ENCODE measurements at regions not wholly inside any gene's neighbourhood (a gene's known extent, or its start where the extent isn't known, plus 50 kb on each side); places are given as distances from the start of the nearest gene placed in this dataset.

DNA sequence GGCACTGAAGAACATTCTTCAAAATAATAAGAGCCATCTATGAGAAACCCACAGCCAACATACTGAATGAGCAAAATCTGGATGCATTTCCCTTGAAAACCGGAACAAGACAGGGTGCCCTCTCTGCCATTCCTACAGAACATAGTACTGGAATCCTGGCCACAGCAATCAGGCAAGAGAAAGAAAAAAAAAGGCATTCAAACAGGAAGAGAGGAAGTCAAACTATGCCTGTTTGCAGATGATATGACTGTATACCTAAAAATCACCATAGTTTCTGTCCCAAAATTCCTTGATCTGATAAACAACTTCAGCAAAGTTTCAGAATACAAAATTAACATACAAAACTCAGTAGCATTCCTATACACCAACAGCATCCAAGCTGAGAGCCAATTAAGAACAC lies 119.5 kb upstream of the PARD3B start:
- Mint-ChIP-seq H3K27ac (no peak overlapping the region), H3K27me3 (no peaks in the 10 kb centered on the region), H3K9me3 (ENCODE audit: insufficient read depth) (no peaks in the 10 kb centered on the region), H3K4me1 (no peaks in the 10 kb centered on the region), H3K4me3 (no peak overlapping the region)
- no peak overlapping the region for H2AFZ ChIP-seq (ENCODE audit: insufficient read depth, low read depth, low read length, poor library complexity, severe bottlenecking)
- H4K20me1 ChIP-seq (ENCODE audit: control insufficient read depth, insufficient read depth, low read length, poor library complexity, severe bottlenecking), result no peaks in the 10 kb centered on the region
- H3K36me3 ChIP-seq (replicated peaks in 1 of 2; ENCODE audit: control extremely low read depth in 1 of 2, control insufficient read depth in 1 of 2, extremely low read depth in 1 of 2, insufficient read depth in 2 of 2, low read length in 1 of 2), result no peaks in the 10 kb centered on the region
- ChIA-PET POLR2A (no interaction called here), CTCF (no interaction called here)
- no peak overlapping the region for H3K4me2 ChIP-seq (replicated peaks; ENCODE audit: low read depth, low read length, poor library complexity, severe bottlenecking)
- no CpG with 5 or more reads among the region's 1 CpG for WGBS (ENCODE audit: insufficient coverage)
- H3K27me3 ChIP-seq (replicated peaks in 1 of 4; ENCODE audit: control extremely low read depth in 1 of 4, control insufficient read depth in 3 of 4, insufficient read depth in 4 of 4, low read length in 3 of 4), result no peaks in the 10 kb centered on the region
- no peak overlapping the region for H3K9ac ChIP-seq (ENCODE audit: low read length)
- H3K79me2 ChIP-seq (ENCODE audit: control insufficient read depth, insufficient read depth, low read length), result no peaks in the 10 kb centered on the region
- no peak overlapping the region for H3K4me3 ChIP-seq (ENCODE audit: control extremely low read depth in 1 of 5, extremely low read depth in 1 of 5, insufficient read depth in 1 of 5, low read depth in 2 of 5, low read length in 4 of 5)
- no peak overlapping the region for H3K27ac ChIP-seq (ENCODE audit: low read length in 2 of 2)
- DNase-seq (no peak), ATAC-seq (ENCODE audit: low read depth) (no peak)
- H3K4me1 ChIP-seq (ENCODE audit: control insufficient read depth in 2 of 2, insufficient read depth in 2 of 2, low read length in 2 of 2), result no peaks in the 10 kb centered on the region
- no peaks in the 10 kb centered on the region for H3K9me3 ChIP-seq (ENCODE audit: control extremely low read depth in 1 of 3, control insufficient read depth in 2 of 3, insufficient read depth in 1 of 3, low read length in 2 of 3)
- no peak for TF ChIP-seq EZH2 (IDR thresholded peaks at IDR 0.05; ENCODE audit: borderline replicate concordance, insufficient read depth, low read depth, low read length, poor library complexity, severe bottlenecking)
- TF ChIP-seq, protein P1, sequence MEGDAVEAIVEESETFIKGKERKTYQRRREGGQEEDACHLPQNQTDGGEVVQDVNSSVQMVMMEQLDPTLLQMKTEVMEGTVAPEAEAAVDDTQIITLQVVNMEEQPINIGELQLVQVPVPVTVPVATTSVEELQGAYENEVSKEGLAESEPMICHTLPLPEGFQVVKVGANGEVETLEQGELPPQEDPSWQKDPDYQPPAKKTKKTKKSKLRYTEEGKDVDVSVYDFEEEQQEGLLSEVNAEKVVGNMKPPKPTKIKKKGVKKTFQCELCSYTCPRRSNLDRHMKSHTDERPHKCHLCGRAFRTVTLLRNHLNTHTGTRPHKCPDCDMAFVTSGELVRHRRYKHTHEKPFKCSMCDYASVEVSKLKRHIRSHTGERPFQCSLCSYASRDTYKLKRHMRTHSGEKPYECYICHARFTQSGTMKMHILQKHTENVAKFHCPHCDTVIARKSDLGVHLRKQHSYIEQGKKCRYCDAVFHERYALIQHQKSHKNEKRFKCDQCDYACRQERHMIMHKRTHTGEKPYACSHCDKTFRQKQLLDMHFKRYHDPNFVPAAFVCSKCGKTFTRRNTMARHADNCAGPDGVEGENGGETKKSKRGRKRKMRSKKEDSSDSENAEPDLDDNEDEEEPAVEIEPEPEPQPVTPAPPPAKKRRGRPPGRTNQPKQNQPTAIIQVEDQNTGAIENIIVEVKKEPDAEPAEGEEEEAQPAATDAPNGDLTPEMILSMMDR (IDR thresholded peaks at IDR 0.05), result no peak
- intact Hi-C loops (cut with micrococcal nuclease), result no loop called here

DNA sequence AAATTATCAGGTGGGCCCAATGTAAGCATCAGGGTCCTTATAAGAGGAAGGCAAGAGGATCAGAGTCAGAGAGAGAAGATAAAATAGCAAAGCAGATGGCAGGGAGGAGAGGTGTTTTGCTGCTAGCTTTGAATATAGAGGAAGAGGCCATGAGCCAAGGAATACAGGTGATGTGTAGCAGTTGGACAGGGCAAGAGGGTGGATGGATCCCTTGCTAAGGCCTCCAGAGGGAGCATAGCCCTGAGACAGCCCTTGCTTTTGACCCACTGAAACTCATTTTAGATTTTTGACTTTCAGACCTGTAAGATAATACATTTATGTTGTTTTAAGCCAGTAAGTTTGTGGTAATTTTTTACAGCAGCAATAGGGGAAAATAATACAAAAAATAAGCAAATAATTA lies 116.6 kb upstream of the PARD3B start:
- ChIA-PET POLR2A (no interaction called here), CTCF (no interaction called here)
- Mint-ChIP-seq H3K9me3 (ENCODE audit: insufficient read depth) (no peaks in the 10 kb centered on the region), H3K27me3 (no peaks in the 10 kb centered on the region), H3K4me3 (no peak overlapping the region), H3K4me1 (no peaks in the 10 kb centered on the region), H3K27ac (no peak overlapping the region)
- H3K27ac ChIP-seq (ENCODE audit: low read length in 2 of 2), result no peak overlapping the region
- no peak for ATAC-seq (ENCODE audit: low read depth)
- H3K36me3 ChIP-seq (replicated peaks in 1 of 2; ENCODE audit: control extremely low read depth in 1 of 2, control insufficient read depth in 1 of 2, extremely low read depth in 1 of 2, insufficient read depth in 2 of 2, low read length in 1 of 2), result no peaks in the 10 kb centered on the region
- TF ChIP-seq, protein P1 (IDR thresholded peaks at IDR 0.05), result no peak
- TF ChIP-seq EZH2 (IDR thresholded peaks at IDR 0.05; ENCODE audit: borderline replicate concordance, insufficient read depth, low read depth, low read length, poor library complexity, severe bottlenecking), result no peak
- H3K9ac ChIP-seq (ENCODE audit: low read length), result no peak overlapping the region
- intact Hi-C loops (cut with micrococcal nuclease), result no loop called here
- no peak overlapping the region for H3K4me2 ChIP-seq (replicated peaks; ENCODE audit: low read depth, low read length, poor library complexity, severe bottlenecking)
- no peak for DNase-seq
- no peaks in the 10 kb centered on the region for H4K20me1 ChIP-seq (ENCODE audit: control insufficient read depth, insufficient read depth, low read length, poor library complexity, severe bottlenecking)
- no peak overlapping the region for H2AFZ ChIP-seq (ENCODE audit: insufficient read depth, low read depth, low read length, poor library complexity, severe bottlenecking)
- no peaks in the 10 kb centered on the region for H3K79me2 ChIP-seq (ENCODE audit: control insufficient read depth, insufficient read depth, low read length)
- H3K4me1 ChIP-seq (ENCODE audit: control insufficient read depth in 2 of 2, insufficient read depth in 2 of 2, low read length in 2 of 2), result no peaks in the 10 kb centered on the region
- no peak overlapping the region for H3K4me3 ChIP-seq (ENCODE audit: control extremely low read depth in 1 of 5, extremely low read depth in 1 of 5, insufficient read depth in 1 of 5, low read depth in 2 of 5, low read length in 4 of 5)
- H3K9me3 ChIP-seq (ENCODE audit: control extremely low read depth in 1 of 3, control insufficient read depth in 2 of 3, insufficient read depth in 1 of 3, low read length in 2 of 3), result peaks cover 0 to 8% (median 4%) of the 10 kb centered on the region in 3 donors
- no peaks in the 10 kb centered on the region for H3K27me3 ChIP-seq (replicated peaks in 1 of 4; ENCODE audit: control extremely low read depth in 1 of 4, control insufficient read depth in 3 of 4, insufficient read depth in 4 of 4, low read length in 3 of 4)
